GM12874 (cell line): ENCODE measurements at regions not wholly inside any gene's neighbourhood (a gene's known extent, or its start where the extent isn't known, plus 50 kb on each side); places are given as distances from the start of the nearest gene placed in this dataset.

ENCODE experiments used
- TF ChIP-seq, protein P1 (sequence below): IDR thresholded peaks from 2 replicates; pipeline ENCODE4 v1.5.1; 2011; ENCODE audit warnings: low read depth, mild to moderate bottlenecking, control low read depth, low read length, moderate library complexity; ENCODE audit not compliant: insufficient read depth

DNA sequence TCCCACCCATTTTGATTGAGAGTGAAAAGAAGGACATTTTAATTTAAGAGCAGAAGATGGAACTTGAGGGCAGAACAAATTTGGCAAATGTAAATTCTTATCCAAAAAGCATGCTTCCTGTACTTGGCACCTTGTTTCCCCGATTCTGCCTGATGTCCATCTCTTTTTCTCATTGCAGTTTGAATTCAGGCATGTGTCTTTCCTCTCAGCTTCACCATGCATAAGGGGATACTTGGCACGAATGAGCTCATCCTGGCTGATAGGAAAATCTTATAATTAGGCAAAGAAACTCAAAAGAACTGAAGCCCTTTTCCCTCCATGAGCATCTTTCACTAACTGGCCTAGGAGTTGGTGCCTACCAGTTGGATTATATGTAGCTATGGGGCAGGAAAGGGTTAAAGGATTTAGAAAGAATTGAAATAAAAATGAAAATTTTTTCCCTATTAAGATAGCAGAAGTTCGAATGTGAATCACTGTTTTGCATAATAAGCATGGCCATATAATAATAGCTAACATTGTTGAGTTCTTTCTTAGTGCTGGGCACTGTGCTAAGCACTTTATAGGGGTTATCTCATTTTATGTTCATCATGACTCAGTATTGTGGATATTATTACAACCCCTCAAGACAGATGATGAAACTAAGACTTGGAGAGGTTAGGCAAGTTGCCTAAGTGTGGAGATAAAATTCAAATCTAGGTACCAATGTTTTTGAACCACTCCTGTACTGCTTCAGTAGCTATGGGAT, 386.6 kb downstream of the KCNRG start:
- TF ChIP-seq, protein P1, sequence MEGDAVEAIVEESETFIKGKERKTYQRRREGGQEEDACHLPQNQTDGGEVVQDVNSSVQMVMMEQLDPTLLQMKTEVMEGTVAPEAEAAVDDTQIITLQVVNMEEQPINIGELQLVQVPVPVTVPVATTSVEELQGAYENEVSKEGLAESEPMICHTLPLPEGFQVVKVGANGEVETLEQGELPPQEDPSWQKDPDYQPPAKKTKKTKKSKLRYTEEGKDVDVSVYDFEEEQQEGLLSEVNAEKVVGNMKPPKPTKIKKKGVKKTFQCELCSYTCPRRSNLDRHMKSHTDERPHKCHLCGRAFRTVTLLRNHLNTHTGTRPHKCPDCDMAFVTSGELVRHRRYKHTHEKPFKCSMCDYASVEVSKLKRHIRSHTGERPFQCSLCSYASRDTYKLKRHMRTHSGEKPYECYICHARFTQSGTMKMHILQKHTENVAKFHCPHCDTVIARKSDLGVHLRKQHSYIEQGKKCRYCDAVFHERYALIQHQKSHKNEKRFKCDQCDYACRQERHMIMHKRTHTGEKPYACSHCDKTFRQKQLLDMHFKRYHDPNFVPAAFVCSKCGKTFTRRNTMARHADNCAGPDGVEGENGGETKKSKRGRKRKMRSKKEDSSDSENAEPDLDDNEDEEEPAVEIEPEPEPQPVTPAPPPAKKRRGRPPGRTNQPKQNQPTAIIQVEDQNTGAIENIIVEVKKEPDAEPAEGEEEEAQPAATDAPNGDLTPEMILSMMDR: no peak

DNA sequence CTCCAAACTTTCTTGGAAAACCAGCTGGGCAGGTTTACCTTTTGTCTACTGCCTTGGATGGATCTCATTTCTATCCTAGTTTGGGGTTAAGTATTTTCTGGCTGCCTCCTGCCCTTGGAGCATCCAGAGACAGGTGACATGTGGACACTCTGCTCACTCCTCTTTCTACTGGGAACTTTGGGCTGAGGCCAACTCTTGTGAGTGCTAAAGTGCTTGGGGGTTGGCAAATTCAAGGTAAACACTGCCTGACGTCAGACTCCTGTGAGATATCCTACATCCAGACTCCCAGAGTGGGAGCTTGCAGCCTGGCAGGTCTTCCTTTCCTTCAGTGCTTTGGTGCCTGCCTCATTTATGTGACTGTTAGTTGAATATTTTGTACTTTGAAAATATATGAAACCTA, 388.1 kb downstream of the KCNRG start:
- TF ChIP-seq, protein P1: no peak

DNA sequence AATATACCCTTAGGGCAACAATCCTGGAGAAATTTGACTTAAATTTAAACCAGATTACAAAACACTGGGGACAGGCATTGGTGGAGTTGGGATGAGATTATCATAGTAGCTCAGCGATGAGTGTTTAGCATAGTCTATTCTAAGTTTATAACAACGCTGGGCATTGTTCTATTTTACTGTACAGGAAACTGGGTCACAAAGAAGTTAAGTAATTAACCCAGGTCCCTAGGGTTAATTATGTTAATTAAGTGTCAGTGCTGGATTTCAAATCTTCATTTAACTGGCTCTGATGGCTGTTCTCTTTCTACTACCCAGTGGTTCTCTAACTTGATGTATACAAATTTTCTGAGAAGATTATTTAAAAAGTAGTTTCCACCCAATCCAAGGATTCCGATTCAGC, 388.9 kb downstream of the KCNRG start:
- TF ChIP-seq, protein P1: no peak

DNA sequence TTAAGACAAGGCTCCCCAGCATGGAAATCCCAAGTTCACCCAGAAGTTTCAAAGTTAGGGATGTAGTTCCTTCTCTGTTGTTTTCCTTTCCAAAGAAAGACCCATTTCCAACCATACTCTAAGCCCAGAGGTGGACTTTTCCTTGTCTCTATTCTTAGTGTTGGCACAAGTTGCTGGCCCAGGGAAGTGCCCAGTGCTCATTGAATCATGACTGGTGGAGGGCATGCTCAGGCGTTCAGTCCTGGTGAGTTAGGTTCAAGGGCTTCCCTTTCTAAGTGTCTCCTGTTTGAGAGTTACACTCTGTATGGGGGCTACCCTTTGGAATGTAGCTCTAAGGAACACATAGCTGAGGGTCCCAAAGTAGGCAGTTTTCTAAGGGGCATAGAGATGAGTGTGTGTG, 389.5 kb downstream of the KCNRG start:
- TF ChIP-seq, protein P1: no peak

DNA sequence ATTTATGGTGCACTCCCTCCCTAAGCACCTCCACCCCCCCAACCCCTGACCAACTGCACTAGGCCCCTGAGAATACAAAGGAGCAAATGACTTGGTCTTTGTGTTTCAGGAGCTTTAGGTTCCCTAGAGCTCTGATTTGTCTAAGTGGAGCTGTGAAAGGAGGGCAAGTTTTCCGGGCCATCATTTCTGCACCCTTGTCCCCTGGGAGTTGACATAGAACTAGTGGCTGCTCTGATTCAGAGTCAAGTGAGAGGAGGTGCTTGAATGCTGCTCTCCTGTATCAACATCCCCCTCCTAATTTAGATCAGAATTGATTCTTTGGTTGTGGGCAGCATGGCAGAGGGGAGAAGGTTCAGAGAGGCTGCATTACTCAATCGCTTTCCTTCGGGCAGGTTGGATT, 391.6 kb downstream of the KCNRG start:
- TF ChIP-seq, protein P1: no peak

DNA sequence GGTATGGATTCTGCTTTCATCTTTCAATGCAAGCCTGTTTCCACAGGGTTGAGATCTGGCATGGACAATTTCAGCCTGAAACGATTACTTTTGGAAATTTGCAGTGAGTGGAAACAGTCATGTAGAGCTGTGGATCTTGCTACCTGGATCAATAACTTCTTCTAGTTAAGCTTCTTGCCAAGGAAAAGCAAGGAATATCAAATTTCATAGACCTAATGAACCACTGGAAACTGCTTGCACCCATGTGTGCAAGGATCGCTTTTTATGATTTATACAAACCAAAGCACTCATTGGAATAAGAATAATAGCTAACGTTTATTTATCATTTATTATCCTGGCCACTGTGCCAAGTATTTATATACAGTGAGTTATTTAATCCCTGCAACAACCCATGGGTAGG, 392.8 kb downstream of the KCNRG start:
- TF ChIP-seq, protein P1: no peak

DNA sequence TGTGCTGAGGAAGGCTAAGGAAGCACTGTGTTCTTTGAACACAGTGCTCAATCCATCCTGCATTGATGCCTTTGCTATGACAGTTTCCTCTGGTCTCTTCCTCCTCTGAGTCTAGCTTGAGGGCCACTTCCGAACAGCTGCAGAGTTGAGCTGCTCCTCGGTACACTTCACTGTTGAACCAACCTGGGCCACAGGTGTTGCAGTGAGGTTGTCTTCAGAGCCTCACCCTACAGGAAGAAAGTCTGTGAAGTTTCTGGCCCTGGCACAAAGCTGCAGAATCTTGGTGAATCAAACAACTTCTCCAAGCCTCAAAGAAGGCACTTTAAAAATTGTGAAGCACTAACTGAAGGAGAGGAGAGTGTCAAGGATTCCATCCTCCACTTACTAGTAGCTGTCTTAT, 394.0 kb downstream of the KCNRG start:
- TF ChIP-seq, protein P1: no peak
